ENCODE measurements at regions not wholly inside any gene's neighbourhood (a gene's known extent, or its start where the extent isn't known, plus 50 kb on each side); places are given as distances from the start of the nearest gene placed in this dataset.

DNA sequence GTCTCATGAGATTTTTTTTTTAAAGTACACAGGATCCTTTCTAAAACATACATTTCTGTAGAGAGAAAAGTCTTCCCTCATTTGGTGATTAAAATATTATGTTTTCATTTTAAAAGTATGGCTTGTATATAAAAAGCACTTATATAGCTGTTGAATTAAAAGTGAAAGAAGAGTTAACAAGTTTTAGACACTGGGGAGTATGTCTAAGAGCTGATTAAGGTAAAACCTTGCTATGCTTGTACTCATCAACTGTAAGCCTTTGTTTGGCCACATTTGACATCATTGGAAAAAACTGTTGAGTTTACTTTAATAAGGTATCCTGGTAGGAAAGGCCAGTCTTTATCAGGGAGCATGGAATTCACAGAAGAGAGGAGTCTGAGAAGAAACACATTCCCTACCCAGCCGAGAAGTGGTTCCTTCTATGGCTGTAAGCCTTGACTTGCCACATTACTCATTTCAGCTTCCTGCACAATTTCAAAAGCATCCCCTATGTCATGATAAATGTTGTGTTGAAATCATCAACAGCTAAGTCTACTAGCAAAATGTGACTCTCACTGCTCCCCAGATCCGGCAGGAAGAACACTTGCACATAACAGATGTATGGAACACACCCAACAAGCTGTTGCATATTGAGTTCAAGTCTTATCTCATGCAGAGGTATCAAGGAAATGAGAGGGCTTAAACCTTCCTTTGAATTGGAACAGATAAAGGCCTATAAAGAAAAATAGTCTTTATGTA is 171.8 kb upstream of the CDK1 start:
- Histone ChIP-seq H3K4me3 (ENCODE audit: low read length) (no peak overlapping the region), H3K4me1 (ENCODE audit: low read length) (no peaks in the 10 kb centered on the region), H4K20me1 (ENCODE audit: insufficient read depth, low read length) (no peaks in the 10 kb centered on the region), H3K27ac (ENCODE audit: low read length) (no peak overlapping the region), H2AFZ (ENCODE audit: low read depth, low read length) (no peak overlapping the region), H3K79me2 (ENCODE audit: low read length) (no peaks in the 10 kb centered on the region), H3K9ac (ENCODE audit: low read length) (no peak overlapping the region), H3K9me3 (ENCODE audit: insufficient read depth, low read length) (no peaks in the 10 kb centered on the region), H3K27me3 (ENCODE audit: low read depth, low read length) (no peaks in the 10 kb centered on the region), H3K36me3 (replicated peaks; ENCODE audit: low read depth, low read length) (no peaks in the 10 kb centered on the region), H3K4me2 (ENCODE audit: low read length) (no peak overlapping the region)
- TF ChIP-seq CTCF (IDR thresholded peaks at IDR 0.05; ENCODE audit: low read depth, low read length), result no peak
- no peak for TF ChIP-seq EZH2phosphoT487 (IDR thresholded peaks at IDR 0.05; ENCODE audit: low read depth)

DNA sequence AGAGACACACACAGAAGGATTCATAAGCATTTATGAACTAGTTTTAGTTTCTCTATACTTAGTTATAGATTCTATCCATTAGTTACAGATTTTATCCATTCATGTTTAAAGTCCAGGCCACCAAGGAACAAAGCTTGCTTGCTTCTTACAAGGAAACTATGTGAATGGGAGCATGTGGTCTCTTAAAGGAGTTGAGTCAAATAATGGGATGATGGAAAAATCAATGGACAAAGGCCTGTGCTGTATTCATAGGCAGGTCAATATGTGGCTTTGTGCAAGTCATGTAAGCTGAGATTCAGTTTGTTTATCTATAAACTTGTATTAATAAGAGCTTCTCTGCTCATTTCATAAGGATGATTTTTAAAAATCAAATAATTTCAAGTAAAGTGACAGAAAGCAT is 172.8 kb upstream of the CDK1 start:
- no peaks in the 10 kb centered on the region for H4K20me1 ChIP-seq (ENCODE audit: insufficient read depth, low read length)
- no peaks in the 10 kb centered on the region for H3K4me1 ChIP-seq (ENCODE audit: low read length)
- no peaks in the 10 kb centered on the region for H3K9me3 ChIP-seq (ENCODE audit: insufficient read depth, low read length)
- no peak overlapping the region for H2AFZ ChIP-seq (ENCODE audit: low read depth, low read length)
- H3K9ac ChIP-seq (ENCODE audit: low read length), result no peak overlapping the region
- no peaks in the 10 kb centered on the region for H3K79me2 ChIP-seq (ENCODE audit: low read length)
- H3K27ac ChIP-seq (ENCODE audit: low read length), result no peak overlapping the region
- no peak overlapping the region for H3K4me3 ChIP-seq (ENCODE audit: low read length)
- no peak overlapping the region for H3K4me2 ChIP-seq (ENCODE audit: low read length)
- no peaks in the 10 kb centered on the region for H3K27me3 ChIP-seq (ENCODE audit: low read depth, low read length)
- no peaks in the 10 kb centered on the region for H3K36me3 ChIP-seq (replicated peaks; ENCODE audit: low read depth, low read length)
- TF ChIP-seq CTCF (IDR thresholded peaks at IDR 0.05; ENCODE audit: low read depth, low read length), result no peak
- TF ChIP-seq EZH2phosphoT487 (IDR thresholded peaks at IDR 0.05; ENCODE audit: low read depth), result no peak

GRCh38 chr10:60604342-60604741 is 173.9 kb upstream of the CDK1 start:
- H3K27ac ChIP-seq (ENCODE audit: low read length), result no peak overlapping the region
- H3K79me2 ChIP-seq (ENCODE audit: low read length), result no peaks in the 10 kb centered on the region
- H4K20me1 ChIP-seq (ENCODE audit: insufficient read depth, low read length), result no peaks in the 10 kb centered on the region
- no peaks in the 10 kb centered on the region for H3K36me3 ChIP-seq (replicated peaks; ENCODE audit: low read depth, low read length)
- H3K27me3 ChIP-seq (ENCODE audit: low read depth, low read length), result no peaks in the 10 kb centered on the region
- no peak for TF ChIP-seq EZH2phosphoT487 (IDR thresholded peaks at IDR 0.05; ENCODE audit: low read depth)
- TF ChIP-seq CTCF (IDR thresholded peaks at IDR 0.05; ENCODE audit: low read depth, low read length), result no peak
- no peak overlapping the region for H3K9ac ChIP-seq (ENCODE audit: low read length)
- no peaks in the 10 kb centered on the region for H3K4me1 ChIP-seq (ENCODE audit: low read length)
- H3K9me3 ChIP-seq (ENCODE audit: insufficient read depth, low read length), result no peaks in the 10 kb centered on the region
- H3K4me2 ChIP-seq (ENCODE audit: low read length), result no peak overlapping the region
- no peak overlapping the region for H3K4me3 ChIP-seq (ENCODE audit: low read length)
- no peak overlapping the region for H2AFZ ChIP-seq (ENCODE audit: low read depth, low read length)

GRCh38 chr10:60597513-60597912 is 180.8 kb upstream of the CDK1 start:
- TF ChIP-seq EZH2phosphoT487 (IDR thresholded peaks at IDR 0.05; ENCODE audit: low read depth), result no peak
- no peak for TF ChIP-seq CTCF (IDR thresholded peaks at IDR 0.05; ENCODE audit: low read depth, low read length)
- Histone ChIP-seq H3K27ac (ENCODE audit: low read length) (no peak overlapping the region), H3K9ac (ENCODE audit: low read length) (no peak overlapping the region), H3K4me1 (ENCODE audit: low read length) (peaks cover 6% of the 10 kb centered on the region), H3K9me3 (ENCODE audit: insufficient read depth, low read length) (no peaks in the 10 kb centered on the region), H4K20me1 (ENCODE audit: insufficient read depth, low read length) (no peaks in the 10 kb centered on the region), H3K36me3 (replicated peaks; ENCODE audit: low read depth, low read length) (no peaks in the 10 kb centered on the region), H3K4me3 (ENCODE audit: low read length) (no peak overlapping the region), H3K4me2 (ENCODE audit: low read length) (no peak overlapping the region), H3K27me3 (ENCODE audit: low read depth, low read length) (no peaks in the 10 kb centered on the region), H3K79me2 (ENCODE audit: low read length) (no peaks in the 10 kb centered on the region), H2AFZ (ENCODE audit: low read depth, low read length) (no peak overlapping the region)
